ENCODE measurements at regions not wholly inside any gene's neighbourhood (a gene's known extent, or its start where the extent isn't known, plus 50 kb on each side); places are given as distances from the start of the nearest gene placed in this dataset.

- Mint-ChIP-seq H3K9me3 (ENCODE audit: low read depth) (no peaks in the 10 kb centered on the region), H3K36me3 (ENCODE audit: low read depth) (no peaks in the 10 kb centered on the region), H3K4me1 (ENCODE audit: low read depth) (peaks cover 68% of the 10 kb centered on the region), H3K27ac (ENCODE audit: unreplicated experiment) (no peak overlapping the region), H3K27me3 (ENCODE audit: low read depth) (no peaks in the 10 kb centered on the region), H3K4me3 (ENCODE audit: unreplicated experiment) (no peak overlapping the region)
- DNase-seq (ENCODE audit: low spot score) = no peak
- TF ChIP-seq CTCF (IDR thresholded peaks at IDR 0.05) = no peak
Observed at GRCh38 chr10:63716016-63716580, 194.9 kb downstream of the REEP3 start.

- Mint-ChIP-seq H3K4me3 (ENCODE audit: unreplicated experiment) (no peak overlapping the region), H3K27ac (ENCODE audit: unreplicated experiment) (no peak overlapping the region), H3K27me3 (ENCODE audit: low read depth) (no peaks in the 10 kb centered on the region), H3K36me3 (ENCODE audit: low read depth) (no peaks in the 10 kb centered on the region), H3K4me1 (ENCODE audit: low read depth) (peaks cover 63% of the 10 kb centered on the region), H3K9me3 (ENCODE audit: low read depth) (no peaks in the 10 kb centered on the region)
- no peak for DNase-seq (ENCODE audit: low spot score)
- no peak for TF ChIP-seq CTCF (IDR thresholded peaks at IDR 0.05)
Observed at GRCh38 chr10:63717027-63717715, 196.0 kb downstream of the REEP3 start.

GRCh38 chr10:63718006-63718405, 196.8 kb downstream of the REEP3 start:
- no peak overlapping the region for H3K27ac Mint-ChIP-seq (ENCODE audit: unreplicated experiment)
- no peak for DNase-seq (ENCODE audit: low spot score)

GRCh38 chr10:63718421-63718820, 197.2 kb downstream of the REEP3 start:
- Mint-ChIP-seq H3K4me3 (ENCODE audit: unreplicated experiment) (no peak overlapping the region), H3K27ac (ENCODE audit: unreplicated experiment) (no peak overlapping the region), H3K4me1 (ENCODE audit: low read depth) (peaks cover 56% of the 10 kb centered on the region), H3K27me3 (ENCODE audit: low read depth) (no peaks in the 10 kb centered on the region), H3K9me3 (ENCODE audit: low read depth) (no peaks in the 10 kb centered on the region), H3K36me3 (ENCODE audit: low read depth) (no peaks in the 10 kb centered on the region)
- TF ChIP-seq CTCF (IDR thresholded peaks at IDR 0.05) = no peak
- no peak for DNase-seq (ENCODE audit: low spot score)

More at GRCh38 chr10:63718006-63718405, 196.8 kb downstream of the REEP3 start:
- Mint-ChIP-seq H3K27me3 (ENCODE audit: low read depth) (no peaks in the 10 kb centered on the region), H3K4me3 (ENCODE audit: unreplicated experiment) (no peak overlapping the region), H3K36me3 (ENCODE audit: low read depth) (no peaks in the 10 kb centered on the region), H3K9me3 (ENCODE audit: low read depth) (no peaks in the 10 kb centered on the region), H3K4me1 (ENCODE audit: low read depth) (peaks cover 61% of the 10 kb centered on the region)
- TF ChIP-seq CTCF (IDR thresholded peaks at IDR 0.05) = no peak

- no peak for DNase-seq (ENCODE audit: low spot score)
- no peak overlapping the region for H3K4me3 Mint-ChIP-seq (ENCODE audit: unreplicated experiment)
- H3K4me1 Mint-ChIP-seq (ENCODE audit: low read depth) = peaks cover 47% of the 10 kb centered on the region
- no peaks in the 10 kb centered on the region for H3K27me3 Mint-ChIP-seq (ENCODE audit: low read depth)
- H3K27ac Mint-ChIP-seq (ENCODE audit: unreplicated experiment) = no peak overlapping the region
- TF ChIP-seq CTCF (IDR thresholded peaks at IDR 0.05) = no peak
- H3K36me3 Mint-ChIP-seq (ENCODE audit: low read depth) = no peaks in the 10 kb centered on the region
- H3K9me3 Mint-ChIP-seq (ENCODE audit: low read depth) = no peaks in the 10 kb centered on the region
Observed at GRCh38 chr10:63719226-63719856, 198.1 kb downstream of the REEP3 start.
